SK-N-SH treated with all-trans-retinoic acid at 6 μM for 48 hours (cell line): ENCODE measurements at regions not wholly inside any gene's neighbourhood (a gene's known extent, or its start where the extent isn't known, plus 50 kb on each side); places are given as distances from the start of the nearest gene placed in this dataset.
"Not testable (repeated sequence)": the region's sequence is repeated elsewhere in the genome, so short reads cannot be mapped to it uniquely, and the experiment has no call there.

Experiments used
- ATAC-seq: fragments of 200-7000 bp; cut with Tn5 transposase; 3 replicates; pipeline ENCODE4 v1.9.1; 2020; ENCODE audit warnings: mild to moderate bottlenecking, moderate library complexity
- ARNTL ChIP-seq: fragments of 450-650 bp; formaldehyde crosslinking; IDR thresholded peaks from 2 replicates; pipeline ENCODE4 v1.5.0; 2020; ENCODE audit warnings: low read depth, mild to moderate bottlenecking, moderate library complexity, borderline replicate concordance
- BACH2 ChIP-seq: fragments of 250-450 bp; sonication (Bioruptor Pico); IDR thresholded peaks from 2 replicates; pipeline ENCODE4 v1.9.0; 2021; ENCODE audit warnings: mild to moderate bottlenecking, borderline replicate concordance
- CREB5 ChIP-seq: fragments of 250-450 bp; sonication (Bioruptor Pico); IDR thresholded peaks from 2 replicates; pipeline ENCODE4 v1.5.1; 2020; ENCODE audit warnings: low read depth, mild to moderate bottlenecking, moderate library complexity
- CSDC2 ChIP-seq: fragments of 250-450 bp; sonication (Bioruptor Pico); IDR thresholded peaks from 2 replicates; pipeline ENCODE4 v1.5.0; 2020; ENCODE audit warnings: mild to moderate bottlenecking, moderate library complexity
- CSRNP3 ChIP-seq: fragments of 250-450 bp; sonication (Bioruptor Pico); IDR thresholded peaks from 2 replicates; pipeline ENCODE4 v1.5.1; 2021; ENCODE audit warnings: mild to moderate bottlenecking, moderate library complexity
- ESRRG ChIP-seq: fragments of 250-450 bp; sonication (Bioruptor Pico); IDR thresholded peaks from 2 replicates; pipeline ENCODE4 v1.6.1; 2021; ENCODE audit warnings: mild to moderate bottlenecking
- GLIS3 ChIP-seq: fragments of 250-450 bp; sonication (Bioruptor Pico); IDR thresholded peaks from 2 replicates; pipeline ENCODE4 v1.5.0; 2020; ENCODE audit warnings: mild to moderate bottlenecking, moderate library complexity
- ISL1 ChIP-seq: fragments of 250-450 bp; sonication (Bioruptor Pico); IDR thresholded peaks from 2 replicates; pipeline ENCODE4 v2.1.2; 2022; ENCODE audit warnings: mild to moderate bottlenecking, moderate library complexity
- OSR1 ChIP-seq: fragments of 250-450 bp; sonication (Bioruptor Pico); IDR thresholded peaks from 2 replicates; pipeline ENCODE4 v1.8.0; 2022; ENCODE audit warnings: moderate library complexity, mild to moderate bottlenecking, inconsistent platforms
- PATZ1 ChIP-seq: fragments of 250-450 bp; sonication (Bioruptor Pico); IDR thresholded peaks from 2 replicates; pipeline ENCODE4 v1.8.0; 2020; ENCODE audit warnings: mild to moderate bottlenecking, moderate library complexity, borderline replicate concordance
- POU6F1 ChIP-seq: fragments of 250-450 bp; sonication (Bioruptor Pico); IDR thresholded peaks from 2 replicates; pipeline ENCODE4 v1.8.0; 2021; ENCODE audit warnings: low read depth, mild to moderate bottlenecking, moderate library complexity, borderline replicate concordance
- PPARA ChIP-seq: fragments of 250-450 bp; sonication (Bioruptor Pico); IDR thresholded peaks from 2 replicates; pipeline ENCODE4 v1.5.0; 2020; ENCODE audit warnings: mild to moderate bottlenecking, borderline replicate concordance
- RARB ChIP-seq: fragments of 250-450 bp; sonication (Bioruptor Pico); IDR thresholded peaks from 2 replicates; pipeline ENCODE4 v1.8.0; 2021; ENCODE audit warnings: mild to moderate bottlenecking, moderate library complexity
- SNAI2 ChIP-seq: fragments of 250-450 bp; sonication (Bioruptor Pico); IDR thresholded peaks from 2 replicates; pipeline ENCODE4 v1.5.0; 2020; ENCODE audit warnings: mild to moderate bottlenecking, moderate library complexity
- TCF4 ChIP-seq: fragments of 250-450 bp; sonication (Bioruptor Pico); IDR thresholded peaks from 2 replicates; pipeline ENCODE4 v1.8.0; 2021; ENCODE audit warnings: mild to moderate bottlenecking, moderate library complexity, borderline replicate concordance
- TOX ChIP-seq: fragments of 250-450 bp; sonication (Bioruptor Pico); IDR thresholded peaks from 2 replicates; pipeline ENCODE4 v1.8.0; 2021; ENCODE audit warnings: mild to moderate bottlenecking, moderate library complexity, borderline replicate concordance
- TSHZ2 ChIP-seq: fragments of 250-450 bp; sonication (Bioruptor Pico); IDR thresholded peaks from 2 replicates; pipeline ENCODE4 v1.5.0; 2020; ENCODE audit warnings: mild to moderate bottlenecking, moderate library complexity
- ZC3H10 ChIP-seq: fragments of 250-450 bp; sonication (Bioruptor Pico); IDR thresholded peaks from 2 replicates; pipeline ENCODE4 v1.5.1; 2021; ENCODE audit warnings: mild to moderate bottlenecking, moderate library complexity
- ZFP3 ChIP-seq: fragments of 250-450 bp; sonication (Bioruptor Pico); IDR thresholded peaks from 2 replicates; pipeline ENCODE4 v1.5.0; 2020; ENCODE audit warnings: mild to moderate bottlenecking, moderate library complexity
- ZFP30 ChIP-seq: fragments of 450-650 bp; formaldehyde crosslinking; IDR thresholded peaks from 2 replicates; pipeline ENCODE4 v1.5.0; 2022; ENCODE audit warnings: mild to moderate bottlenecking, moderate library complexity
- ZNF565 ChIP-seq: fragments of 450-650 bp; formaldehyde crosslinking; conservative IDR thresholded peaks from 2 replicates; pipeline ENCODE4 v1.5.0; 2020; ENCODE audit warnings: low read depth, mild to moderate bottlenecking, moderate library complexity
- ZNF70 ChIP-seq: fragments of 450-650 bp; formaldehyde crosslinking; IDR thresholded peaks from 2 replicates; pipeline ENCODE4 v1.5.0; 2020; ENCODE audit warnings: mild to moderate bottlenecking, moderate library complexity
- ZNF8 ChIP-seq: fragments of 450-650 bp; formaldehyde crosslinking; IDR thresholded peaks from 2 replicates; pipeline ENCODE4 v1.5.0; 2020; ENCODE audit warnings: mild to moderate bottlenecking, moderate library complexity

- no peak for TF ChIP-seq ZNF565 (CRISPR knock-in tag)
- TF ChIP-seq ZFP3 (CRISPR knock-in tag): no peak
- no peak for TF ChIP-seq ZFP30
- no peak for TF ChIP-seq CSRNP3
- TF ChIP-seq GLIS3 (CRISPR knock-in tag): no peak
- ATAC-seq: no peak
Measured at GRCh38 chr3:145022447-145022846, 1050.8 kb downstream of the DIPK2A start.

GRCh38 chr3:145024700-145025099 is 1053.1 kb downstream of the DIPK2A start:
- no peak for TF ChIP-seq RARB (CRISPR knock-in tag)
- no peak for TF ChIP-seq BACH2
- no peak for TF ChIP-seq ZC3H10
- TF ChIP-seq ESRRG (CRISPR knock-in tag): no peak
- TF ChIP-seq ZNF70 (CRISPR knock-in tag): no peak
- no peak for TF ChIP-seq SNAI2
- TF ChIP-seq GLIS3 (CRISPR knock-in tag): no peak
- no peak for TF ChIP-seq ISL1 (CRISPR knock-in tag)
- TF ChIP-seq CSRNP3: no peak
- TF ChIP-seq PATZ1: no peak
- TF ChIP-seq PPARA (CRISPR knock-in tag): no peak
- no peak for TF ChIP-seq TOX (CRISPR knock-in tag)
- TF ChIP-seq TCF4: no peak
- no peak for TF ChIP-seq CSDC2 (CRISPR knock-in tag)
- no peak for TF ChIP-seq ZFP30
- TF ChIP-seq ARNTL (CRISPR knock-in tag): no peak
- no peak for TF ChIP-seq ZNF8 (CRISPR knock-in tag)
- no peak for TF ChIP-seq POU6F1
- no peak for TF ChIP-seq OSR1 (CRISPR knock-in tag)
- ATAC-seq: no peak

GRCh38 chr3:145027186-145027585 is 1055.6 kb downstream of the DIPK2A start:
- ATAC-seq: not testable (repeated sequence)

- no peak for ATAC-seq
- TF ChIP-seq GLIS3 (CRISPR knock-in tag) (no peak), ZNF565 (CRISPR knock-in tag) (no peak), ARNTL (CRISPR knock-in tag) (no peak), TSHZ2 (CRISPR knock-in tag) (no peak), SNAI2 (no peak), PPARA (CRISPR knock-in tag) (no peak), CSDC2 (CRISPR knock-in tag) (no peak), ZFP30 (no peak), ZNF8 (CRISPR knock-in tag) (no peak), OSR1 (CRISPR knock-in tag) (no peak), CREB5 (CRISPR knock-in tag) (no peak), ISL1 (CRISPR knock-in tag) (no peak), BACH2 (no peak), ESRRG (CRISPR knock-in tag) (no peak), ZFP3 (CRISPR knock-in tag) (no peak), TCF4 (no peak), RARB (CRISPR knock-in tag) (no peak), PATZ1 (no peak)
Measured at GRCh38 chr3:145032791-145033190, 1061.2 kb downstream of the DIPK2A start.
